Hypothalamus (tissue), 51 donors: ENCODE measurements at regions not wholly inside any gene's neighbourhood (a gene's known extent, or its start where the extent isn't known, plus 50 kb on each side); places are given as distances from the start of the nearest gene placed in this dataset.

ENCODE experiments used
- DNase-seq, 51 donors: peaks; one replicate each; lab custom pipeline; 2025; lab: John Stamatoyannopoulos, UW

- DNase-seq, result no peak
Observed at GRCh38 chr2:74735009-74735408, 81.0 kb downstream of the SEMA4F start.

GRCh38 chr2:74735564-74735963 is 81.5 kb downstream of the SEMA4F start:
- DNase-seq, result no peak

- no peak for DNase-seq
Observed at GRCh38 chr2:74736589-74736988, 82.5 kb downstream of the SEMA4F start.

- DNase-seq, result no peak
Observed at GRCh38 chr2:74738586-74738985, 84.5 kb downstream of the SEMA4F start.

GRCh38 chr2:74739129-74739528 is 85.1 kb downstream of the SEMA4F start:
- no peak for DNase-seq

- DNase-seq, result no peak
Observed at GRCh38 chr2:74739733-74740241, 85.7 kb downstream of the SEMA4F start.

GRCh38 chr2:74740395-74740740 is 86.3 kb downstream of the SEMA4F start:
- DNase-seq, result no peak

GRCh38 chr2:74740741-74741431 is 86.8 kb downstream of the SEMA4F start:
- peak in 3 of 51 donors; percentile 16 to 25 (median 22) for DNase-seq

GRCh38 chr2:74741629-74742028 is 87.6 kb downstream of the SEMA4F start:
- no peak for DNase-seq

GRCh38 chr2:74742471-74742870 is 88.4 kb downstream of the SEMA4F start:
- no peak for DNase-seq

- DNase-seq, result no peak
Observed at GRCh38 chr2:74743039-74743438, 89.0 kb downstream of the SEMA4F start.

- DNase-seq, result no peak
Observed at GRCh38 chr2:74743778-74744177, 89.7 kb downstream of the SEMA4F start.

- DNase-seq, result no peak
Observed at GRCh38 chr2:74744731-74745515, 89.0 kb upstream of the HK2 start.

- DNase-seq, result no peak
Observed at GRCh38 chr2:74745766-74746165, 88.2 kb upstream of the HK2 start.

GRCh38 chr2:74746480-74746879 is 87.4 kb upstream of the HK2 start:
- no peak for DNase-seq

- no peak for DNase-seq
Observed at GRCh38 chr2:74747411-74748080, 86.4 kb upstream of the HK2 start.

GRCh38 chr2:74748665-74749064 is 85.3 kb upstream of the HK2 start:
- no peak for DNase-seq

GRCh38 chr2:74749432-74749831 is 84.5 kb upstream of the HK2 start:
- DNase-seq, result no peak

GRCh38 chr2:74751981-74752851 is 81.7 kb upstream of the HK2 start:
- no peak for DNase-seq

- DNase-seq, result no peak
Observed at GRCh38 chr2:74755386-74755785, 78.5 kb upstream of the HK2 start.
